Breast epithelium (tissue), 3 donors: ENCODE measurements at regions not wholly inside any gene's neighbourhood (a gene's known extent, or its start where the extent isn't known, plus 50 kb on each side); places are given as distances from the start of the nearest gene placed in this dataset.

ENCODE experiments used
- CTCF ChIP-seq, 3 donors: fragments of 450-650 bp; IDR thresholded peaks; one replicate each; pipeline ENCODE4 v1.5.1; 2016 to 2017; ENCODE audit warnings: antibody characterized with exemption in 3 of 3, mild to moderate bottlenecking in 3 of 3, moderate library complexity in 3 of 3
- POLR2A ChIP-seq: fragments of 450-650 bp; IDR thresholded peaks from one replicate; pipeline ENCODE4 v1.6.1; 2016; ENCODE audit warnings: antibody characterized with exemption, mild to moderate bottlenecking, moderate library complexity
- POLR2AphosphoS5 ChIP-seq, 3 donors: sonication (generic); formaldehyde crosslinking; IDR thresholded peaks; one replicate each; pipeline ENCODE4 v1.6.1; 2017; ENCODE audit warnings: antibody characterized with exemption in 3 of 3

- TF ChIP-seq CTCF (IDR thresholded peaks at IDR 0.05) = no peak
- TF ChIP-seq POLR2A = no peak
- TF ChIP-seq POLR2AphosphoS5 (IDR thresholded peaks at IDR 0.05) = no peak
These were observed 374.2 kb downstream of the TDRD15 start for GRCh38 chr2:21498016-21498415.
